ENCODE measurements at regions not wholly inside any gene's neighbourhood (a gene's known extent, or its start where the extent isn't known, plus 50 kb on each side); places are given as distances from the start of the nearest gene placed in this dataset.
A peak's percentile ranks its signal among the peaks of the same experiment; 100 is the strongest.

GRCh38 chr10:83075016-83075814, 1064.1 kb upstream of the GHITM start:
- Histone ChIP-seq H4K8ac (ENCODE audit: low read depth, low read length) (no peak overlapping the region), H2AK5ac (ENCODE audit: low read length) (no peak overlapping the region), H2BK15ac (replicated peaks; ENCODE audit: low read depth) (no peak overlapping the region), H2BK120ac (ENCODE audit: low read depth, low read length) (no peak overlapping the region), H3K27ac (ENCODE audit: low read depth, low read length) (no peak overlapping the region), H4K5ac (ENCODE audit: low read length) (no peak overlapping the region), H3K4ac (ENCODE audit: low read depth, low read length) (no peak overlapping the region), H3K4me2 (ENCODE audit: low read length) (no peak overlapping the region), H3K27me3 (ENCODE audit: insufficient read depth, low read length, poor library complexity) (no peaks in the 10 kb centered on the region), H3K79me2 (ENCODE audit: control insufficient read depth, insufficient read depth, low read length) (no peaks in the 10 kb centered on the region), H3K18ac (ENCODE audit: low read length) (no peak overlapping the region), H3K36me3 (ENCODE audit: control insufficient read depth, insufficient read depth, low read length) (no peaks in the 10 kb centered on the region), H3K4me1 (ENCODE audit: control insufficient read depth, low read depth, low read length) (no peaks in the 10 kb centered on the region), H3K23ac (ENCODE audit: low read length) (no peak overlapping the region), H3K79me1 (ENCODE audit: low read length) (no peaks in the 10 kb centered on the region), H3K9ac (ENCODE audit: low read length) (no peak overlapping the region), H3K4me3 (ENCODE audit: low read length) (no peak overlapping the region), H2BK5ac (ENCODE audit: low read length) (no peak overlapping the region), H3K56ac (ENCODE audit: low read length) (no peak overlapping the region)
- no peak for DNase-seq
- WGBS (ENCODE audit: extremely low coverage, insufficient coverage, low lambda C conversion rate), result no CpG with 5 or more reads among the region's 4 CpGs

GRCh38 chr10:83075815-83076355, 1063.4 kb upstream of the GHITM start:
- no peak overlapping the region for H2BK15ac ChIP-seq (replicated peaks; ENCODE audit: low read depth)
- H3K4ac ChIP-seq (ENCODE audit: low read depth, low read length), result no peak overlapping the region
- no peak overlapping the region for H3K18ac ChIP-seq (ENCODE audit: low read length)
- H4K5ac ChIP-seq (ENCODE audit: low read length), result no peak overlapping the region
- H3K79me1 ChIP-seq (ENCODE audit: low read length), result no peaks in the 10 kb centered on the region
- no peaks in the 10 kb centered on the region for H3K4me1 ChIP-seq (ENCODE audit: control insufficient read depth, low read depth, low read length)
- H4K8ac ChIP-seq (ENCODE audit: low read depth, low read length), result no peak overlapping the region
- H3K4me3 ChIP-seq (ENCODE audit: low read length), result no peak overlapping the region
- H2BK5ac ChIP-seq (ENCODE audit: low read length), result no peak overlapping the region
- no peaks in the 10 kb centered on the region for H3K36me3 ChIP-seq (ENCODE audit: control insufficient read depth, insufficient read depth, low read length)
- H3K27me3 ChIP-seq (ENCODE audit: insufficient read depth, low read length, poor library complexity), result no peaks in the 10 kb centered on the region
- no peak overlapping the region for H3K56ac ChIP-seq (ENCODE audit: low read length)
- no peaks in the 10 kb centered on the region for H3K79me2 ChIP-seq (ENCODE audit: control insufficient read depth, insufficient read depth, low read length)
- H3K23ac ChIP-seq (ENCODE audit: low read length), result no peak overlapping the region
- no peak for DNase-seq
- H3K4me2 ChIP-seq (ENCODE audit: low read length), result no peak overlapping the region
- H3K27ac ChIP-seq (ENCODE audit: low read depth, low read length), result no peak overlapping the region
- H2BK120ac ChIP-seq (ENCODE audit: low read depth, low read length), result no peak overlapping the region
- no peak overlapping the region for H2AK5ac ChIP-seq (ENCODE audit: low read length)
- H3K9ac ChIP-seq (ENCODE audit: low read length), result no peak overlapping the region

- no peak overlapping the region for H3K4me3 ChIP-seq (ENCODE audit: low read length)
- peak overlapping the region; percentile 36 for H2BK120ac ChIP-seq (ENCODE audit: low read depth, low read length)
- no peak overlapping the region for H4K8ac ChIP-seq (ENCODE audit: low read depth, low read length)
- H3K9ac ChIP-seq (ENCODE audit: low read length), result no peak overlapping the region
- no peaks in the 10 kb centered on the region for H3K79me1 ChIP-seq (ENCODE audit: low read length)
- H2BK5ac ChIP-seq (ENCODE audit: low read length), result no peak overlapping the region
- H3K18ac ChIP-seq (ENCODE audit: low read length), result no peak overlapping the region
- H3K79me2 ChIP-seq (ENCODE audit: control insufficient read depth, insufficient read depth, low read length), result no peaks in the 10 kb centered on the region
- no peak overlapping the region for H3K4me2 ChIP-seq (ENCODE audit: low read length)
- H2AK5ac ChIP-seq (ENCODE audit: low read length), result no peak overlapping the region
- H3K56ac ChIP-seq (ENCODE audit: low read length), result no peak overlapping the region
- H4K5ac ChIP-seq (ENCODE audit: low read length), result no peak overlapping the region
- no peaks in the 10 kb centered on the region for H3K27me3 ChIP-seq (ENCODE audit: insufficient read depth, low read length, poor library complexity)
- H3K36me3 ChIP-seq (ENCODE audit: control insufficient read depth, insufficient read depth, low read length), result no peaks in the 10 kb centered on the region
- H2BK15ac ChIP-seq (replicated peaks; ENCODE audit: low read depth), result no peak overlapping the region
- no peak for DNase-seq
- WGBS (ENCODE audit: extremely low coverage, insufficient coverage, low lambda C conversion rate), result no CpG with 5 or more reads among the region's 3 CpGs
- no peak overlapping the region for H3K4ac ChIP-seq (ENCODE audit: low read depth, low read length)
- no peak overlapping the region for H3K23ac ChIP-seq (ENCODE audit: low read length)
- H3K4me1 ChIP-seq (ENCODE audit: control insufficient read depth, low read depth, low read length), result no peaks in the 10 kb centered on the region
- H3K27ac ChIP-seq (ENCODE audit: low read depth, low read length), result no peak overlapping the region
Observed at GRCh38 chr10:83076443-83076842, 1062.9 kb upstream of the GHITM start.

- H3K56ac ChIP-seq (ENCODE audit: low read length), result no peak overlapping the region
- no peak overlapping the region for H2AK5ac ChIP-seq (ENCODE audit: low read length)
- H2BK5ac ChIP-seq (ENCODE audit: low read length), result no peak overlapping the region
- no peaks in the 10 kb centered on the region for H3K36me3 ChIP-seq (ENCODE audit: control insufficient read depth, insufficient read depth, low read length)
- no peak overlapping the region for H3K4me3 ChIP-seq (ENCODE audit: low read length)
- no peak overlapping the region for H2BK120ac ChIP-seq (ENCODE audit: low read depth, low read length)
- H4K5ac ChIP-seq (ENCODE audit: low read length), result no peak overlapping the region
- no peak overlapping the region for H3K23ac ChIP-seq (ENCODE audit: low read length)
- no peaks in the 10 kb centered on the region for H3K4me1 ChIP-seq (ENCODE audit: control insufficient read depth, low read depth, low read length)
- H3K4me2 ChIP-seq (ENCODE audit: low read length), result no peak overlapping the region
- H3K79me2 ChIP-seq (ENCODE audit: control insufficient read depth, insufficient read depth, low read length), result no peaks in the 10 kb centered on the region
- no peak overlapping the region for H3K4ac ChIP-seq (ENCODE audit: low read depth, low read length)
- no peak overlapping the region for H3K18ac ChIP-seq (ENCODE audit: low read length)
- peak; percentile 57 for DNase-seq
- no peaks in the 10 kb centered on the region for H3K27me3 ChIP-seq (ENCODE audit: insufficient read depth, low read length, poor library complexity)
- H4K8ac ChIP-seq (ENCODE audit: low read depth, low read length), result no peak overlapping the region
- no peaks in the 10 kb centered on the region for H3K79me1 ChIP-seq (ENCODE audit: low read length)
- no peak overlapping the region for H3K27ac ChIP-seq (ENCODE audit: low read depth, low read length)
- WGBS (ENCODE audit: extremely low coverage, insufficient coverage, low lambda C conversion rate), result no CpG with 5 or more reads among the region's 1 CpG
- H3K9ac ChIP-seq (ENCODE audit: low read length), result no peak overlapping the region
- no peak overlapping the region for H2BK15ac ChIP-seq (replicated peaks; ENCODE audit: low read depth)
Observed at GRCh38 chr10:83078160-83078559, 1061.1 kb upstream of the GHITM start.

- Histone ChIP-seq H3K79me1 (ENCODE audit: low read length) (no peaks in the 10 kb centered on the region), H3K23ac (ENCODE audit: low read length) (no peak overlapping the region), H3K79me2 (ENCODE audit: control insufficient read depth, insufficient read depth, low read length) (no peaks in the 10 kb centered on the region), H3K36me3 (ENCODE audit: control insufficient read depth, insufficient read depth, low read length) (no peaks in the 10 kb centered on the region), H2BK15ac (replicated peaks; ENCODE audit: low read depth) (no peak overlapping the region), H4K5ac (ENCODE audit: low read length) (no peak overlapping the region), H3K4me1 (ENCODE audit: control insufficient read depth, low read depth, low read length) (no peaks in the 10 kb centered on the region), H3K18ac (ENCODE audit: low read length) (no peak overlapping the region), H3K4me3 (ENCODE audit: low read length) (no peak overlapping the region), H3K4ac (ENCODE audit: low read depth, low read length) (no peak overlapping the region), H3K9ac (ENCODE audit: low read length) (no peak overlapping the region), H3K27ac (ENCODE audit: low read depth, low read length) (peak overlapping the region; percentile 37), H3K4me2 (ENCODE audit: low read length) (no peak overlapping the region), H3K56ac (ENCODE audit: low read length) (no peak overlapping the region), H2BK120ac (ENCODE audit: low read depth, low read length) (no peak overlapping the region), H3K27me3 (ENCODE audit: insufficient read depth, low read length, poor library complexity) (no peaks in the 10 kb centered on the region), H4K8ac (ENCODE audit: low read depth, low read length) (no peak overlapping the region), H2AK5ac (ENCODE audit: low read length) (no peak overlapping the region), H2BK5ac (ENCODE audit: low read length) (no peak overlapping the region)
- WGBS (ENCODE audit: extremely low coverage, insufficient coverage, low lambda C conversion rate), result no CpG with 5 or more reads among the region's 3 CpGs
- DNase-seq, result peak; percentile 7
Observed at GRCh38 chr10:83078645-83079044, 1060.7 kb upstream of the GHITM start.

GRCh38 chr10:83083831-83084230, 1055.5 kb upstream of the GHITM start:
- Histone ChIP-seq H3K56ac (ENCODE audit: low read length) (no peak overlapping the region), H3K27ac (ENCODE audit: low read depth, low read length) (no peak overlapping the region), H2BK120ac (ENCODE audit: low read depth, low read length) (no peak overlapping the region), H3K18ac (ENCODE audit: low read length) (no peak overlapping the region), H3K4me2 (ENCODE audit: low read length) (no peak overlapping the region), H2BK15ac (replicated peaks; ENCODE audit: low read depth) (no peak overlapping the region), H3K4me3 (ENCODE audit: low read length) (no peak overlapping the region), H3K23ac (ENCODE audit: low read length) (no peak overlapping the region), H3K79me2 (ENCODE audit: control insufficient read depth, insufficient read depth, low read length) (no peaks in the 10 kb centered on the region), H3K4ac (ENCODE audit: low read depth, low read length) (no peak overlapping the region), H3K27me3 (ENCODE audit: insufficient read depth, low read length, poor library complexity) (no peaks in the 10 kb centered on the region), H2BK5ac (ENCODE audit: low read length) (no peak overlapping the region), H4K8ac (ENCODE audit: low read depth, low read length) (no peak overlapping the region), H2AK5ac (ENCODE audit: low read length) (no peak overlapping the region), H3K36me3 (ENCODE audit: control insufficient read depth, insufficient read depth, low read length) (no peaks in the 10 kb centered on the region), H3K79me1 (ENCODE audit: low read length) (no peaks in the 10 kb centered on the region), H3K9ac (ENCODE audit: low read length) (no peak overlapping the region), H4K5ac (ENCODE audit: low read length) (no peak overlapping the region), H3K4me1 (ENCODE audit: control insufficient read depth, low read depth, low read length) (no peaks in the 10 kb centered on the region)
- DNase-seq, result no peak

Data from mesendoderm (in vitro differentiated cells).